IPS DF 6.9 (cell line): ENCODE measurements at regions not wholly inside any gene's neighbourhood (a gene's known extent, or its start where the extent isn't known, plus 50 kb on each side); places are given as distances from the start of the nearest gene placed in this dataset.

ENCODE experiments used
- DNase-seq: peaks from one replicate; pipeline ENCODE4 v3.0.0-alpha.2; 2013; ENCODE audit warnings: low read depth, low spot score
- H3K27ac ChIP-seq: one replicate; pipeline ENCODE4 v1.5.1; 2013; ENCODE audit warnings: low read length, control low read depth
- H3K27me3 ChIP-seq: 2 replicates; pipeline ENCODE4 v1.6.1; 2013; ENCODE audit warnings: mild to moderate bottlenecking, low read length; ENCODE audit not compliant: control insufficient read depth, insufficient read depth
- H3K36me3 ChIP-seq: 2 replicates; pipeline ENCODE4 v1.6.1; 2013; ENCODE audit warnings: low read length; ENCODE audit not compliant: control insufficient read depth, insufficient read depth
- H3K4me1 ChIP-seq: 2 replicates; pipeline ENCODE4 v1.6.1; 2013; ENCODE audit warnings: low read length; ENCODE audit not compliant: control insufficient read depth, insufficient read depth
- H3K4me3 ChIP-seq: 2 replicates; pipeline ENCODE4 v1.5.1; 2013; ENCODE audit warnings: mild to moderate bottlenecking, low read length
- H3K9me3 ChIP-seq: 2 replicates; pipeline ENCODE4 v1.6.1; 2013; ENCODE audit warnings: low read length, inconsistent platforms; ENCODE audit not compliant: control insufficient read depth, insufficient read depth
- WGBS: extraction: QIAGEN DNeasy Blood & Tissue Kit; methylation state at CpG from one replicate; pipeline ENCODE4 v1.1.7; 2013; ENCODE audit warnings: mixed read lengths, missing lambda C conversion rate; ENCODE audit not compliant: insufficient read length, insufficient coverage; 5-methylcytosine and 5-hydroxymethylcytosine counted together

DNA sequence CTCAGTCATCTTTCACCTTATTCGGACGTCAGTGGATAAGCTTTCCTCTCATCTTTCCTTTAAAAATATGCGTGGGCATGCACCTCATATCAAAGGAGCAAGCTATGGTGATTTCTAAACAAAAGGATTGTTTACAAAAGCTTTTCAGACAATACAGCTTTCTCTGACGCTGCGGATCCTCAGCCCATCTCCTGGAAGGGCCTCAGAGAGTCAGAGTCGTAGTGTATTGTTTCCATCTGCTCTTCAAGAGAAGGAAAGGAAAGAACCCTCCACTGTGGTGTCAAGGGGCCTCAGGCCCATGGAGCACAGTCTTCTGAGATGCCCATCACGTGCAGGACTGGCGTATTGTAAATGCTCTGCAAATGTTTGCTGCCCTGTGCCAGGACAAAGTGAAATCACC is 163.4 kb upstream of the MAP1B start:
- Histone ChIP-seq H3K27ac (no peak overlapping the region), H3K4me1 (peaks cover 5% of the 10 kb centered on the region), H3K9me3 (no peaks in the 10 kb centered on the region), H3K4me3 (no peak overlapping the region), H3K36me3 (no peaks in the 10 kb centered on the region), H3K27me3 (no peaks in the 10 kb centered on the region)
- no CpG with 5 or more reads among the region's 8 CpGs for WGBS
- no peak for DNase-seq

DNA sequence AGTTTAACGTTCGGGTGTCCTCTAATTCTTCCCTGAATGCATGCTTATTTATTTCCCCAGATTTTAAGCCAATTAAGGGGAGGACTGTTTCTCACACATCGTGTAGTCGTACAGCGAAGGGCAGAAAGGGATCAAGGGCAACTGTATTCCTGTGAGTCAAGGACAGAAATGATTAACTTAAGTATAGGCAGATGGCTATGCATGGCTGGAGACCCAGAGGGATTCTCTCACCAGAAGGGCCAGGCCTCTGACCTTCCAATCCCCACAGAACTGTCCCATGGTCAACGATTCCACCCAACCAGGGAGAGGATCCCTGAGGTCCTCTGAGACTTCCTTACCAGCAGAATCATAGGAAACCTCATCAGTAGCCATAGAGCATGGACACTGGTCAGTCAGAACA is 161.8 kb upstream of the MAP1B start:
- WGBS: no CpG with 5 or more reads among the region's 6 CpGs
- no peaks in the 10 kb centered on the region for H3K9me3 ChIP-seq
- DNase-seq: no peak
- no peaks in the 10 kb centered on the region for H3K36me3 ChIP-seq
- H3K27me3 ChIP-seq: no peaks in the 10 kb centered on the region
- no peak overlapping the region for H3K27ac ChIP-seq
- H3K4me3 ChIP-seq: no peak overlapping the region
- peaks cover 5% of the 10 kb centered on the region for H3K4me1 ChIP-seq

DNA sequence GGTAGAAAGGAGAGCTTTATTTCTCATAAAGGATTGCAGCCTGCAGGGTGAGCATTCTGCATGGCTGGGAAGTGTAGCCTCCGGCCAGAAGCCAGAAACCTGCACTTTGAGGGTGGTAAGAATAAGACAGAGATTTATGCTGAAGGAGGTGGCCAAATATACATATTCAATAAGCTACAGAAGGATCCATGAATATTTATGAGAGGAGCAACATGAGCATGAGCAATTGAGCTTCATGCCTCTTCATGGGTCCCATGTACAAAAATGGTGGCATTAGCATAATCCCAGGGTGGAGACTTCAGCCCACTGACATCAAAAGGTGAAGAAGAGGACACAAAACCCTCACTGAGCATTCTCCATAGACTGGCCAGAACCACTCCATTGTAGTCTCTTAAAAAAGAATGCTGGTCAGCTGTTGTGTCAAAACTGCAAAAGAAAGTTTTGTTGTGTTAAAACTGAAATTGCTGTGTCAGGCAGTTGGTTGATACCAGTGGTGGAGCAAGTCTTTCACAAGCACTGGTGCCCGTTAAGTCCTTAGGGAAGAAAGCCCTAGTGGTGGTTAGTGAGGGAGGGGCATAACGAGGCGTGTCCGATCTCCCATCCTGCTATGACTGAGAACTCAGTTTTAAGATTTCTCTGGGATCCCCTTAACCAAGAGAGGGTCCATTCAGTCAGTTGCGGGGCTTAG is 160.8 kb upstream of the MAP1B start:
- Histone ChIP-seq H3K4me3 (no peak overlapping the region), H3K27me3 (no peaks in the 10 kb centered on the region), H3K36me3 (no peaks in the 10 kb centered on the region), H3K27ac (no peak overlapping the region), H3K4me1 (peaks cover 5% of the 10 kb centered on the region), H3K9me3 (no peaks in the 10 kb centered on the region)
- no peak for DNase-seq
- no CpG with 5 or more reads among the region's 6 CpGs for WGBS

DNA sequence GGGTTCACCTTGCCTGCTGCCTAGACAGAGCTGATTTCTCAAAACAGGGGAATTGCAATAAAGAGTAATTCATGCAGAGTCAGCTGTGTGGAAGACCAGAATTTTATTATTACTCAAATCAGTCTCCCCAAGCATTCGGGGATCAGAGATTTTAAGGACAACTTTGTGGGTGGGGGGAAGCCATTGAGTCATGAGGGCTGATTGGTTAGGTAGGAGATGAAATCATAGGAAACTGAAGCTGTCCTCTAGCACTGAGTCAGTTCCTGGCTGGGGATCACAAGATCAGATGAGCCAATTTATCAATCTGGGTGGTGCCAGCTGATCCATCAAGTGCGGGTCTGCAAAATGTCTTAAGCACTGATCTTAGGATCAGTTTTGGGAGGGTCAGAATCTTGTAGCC is 159.1 kb upstream of the MAP1B start:
- Histone ChIP-seq H3K36me3 (no peaks in the 10 kb centered on the region), H3K4me1 (peaks cover 5% of the 10 kb centered on the region), H3K9me3 (no peaks in the 10 kb centered on the region; the same call in 1 of the 2 replicates), H3K4me3 (no peak overlapping the region), H3K27ac (no peak overlapping the region), H3K27me3 (no peaks in the 10 kb centered on the region)
- WGBS: no CpG with 5 or more reads among the region's 2 CpGs
- DNase-seq: no peak

DNA sequence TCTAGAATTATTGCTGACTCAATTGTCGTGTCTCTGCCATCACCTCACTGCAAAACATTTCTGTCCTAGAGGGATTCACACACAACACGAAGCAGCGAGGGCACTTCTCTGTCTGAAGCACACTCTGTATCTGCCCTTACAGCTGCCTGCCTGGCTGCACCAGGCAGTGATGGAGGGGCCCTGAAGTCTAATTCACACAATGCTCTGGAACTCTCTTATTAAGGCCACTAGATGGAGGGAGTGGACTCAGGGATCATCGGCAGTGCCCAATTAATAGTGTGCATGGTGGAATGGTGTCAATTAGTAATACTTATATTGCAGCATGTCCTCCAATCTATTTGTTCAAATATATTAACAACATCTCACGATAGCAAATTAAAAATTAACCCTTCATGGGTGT is 157.5 kb upstream of the MAP1B start:
- no peak for DNase-seq
- 0 out of 2 replicates have a peak, but pooled peaks cover 3% of the 10 kb centered on the region for H3K4me1 ChIP-seq
- no CpG with 5 or more reads among the region's 5 CpGs for WGBS
- no peaks in the 10 kb centered on the region for H3K27me3 ChIP-seq
- no peak overlapping the region for H3K4me3 ChIP-seq
- H3K27ac ChIP-seq: no peak overlapping the region
- no peaks in the 10 kb centered on the region; the same call in 1 of the 2 replicates for H3K9me3 ChIP-seq
- no peaks in the 10 kb centered on the region for H3K36me3 ChIP-seq

DNA sequence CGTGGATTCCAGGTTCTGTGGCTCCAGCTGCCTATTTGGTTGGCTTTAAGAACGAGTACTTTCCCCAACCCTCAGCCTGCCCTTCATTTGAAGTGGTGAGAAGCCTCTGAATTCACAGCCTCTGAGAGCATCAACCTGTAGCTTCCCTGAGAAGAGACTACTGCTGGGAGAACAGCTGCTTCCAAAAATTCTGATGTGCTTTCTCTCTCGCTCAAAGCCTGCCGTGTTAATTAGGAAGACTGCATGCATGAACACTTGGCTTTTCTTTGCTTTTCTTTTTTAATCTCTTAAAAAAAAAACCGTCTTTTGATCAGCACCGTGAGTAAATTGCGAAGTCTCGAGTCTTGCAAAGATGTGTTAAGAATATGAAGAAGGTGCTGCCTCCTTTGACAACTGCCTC is 153.4 kb upstream of the MAP1B start:
- DNase-seq: no peak
- H3K27ac ChIP-seq: no peak overlapping the region
- no CpG with 5 or more reads among the region's 8 CpGs for WGBS
- no peaks in the 10 kb centered on the region; the same call in 1 of the 2 replicates for H3K9me3 ChIP-seq
- H3K4me1 ChIP-seq: peaks cover 5% of the 10 kb centered on the region; the same call in 1 of the 2 replicates
- no peak overlapping the region for H3K4me3 ChIP-seq
- no peaks in the 10 kb centered on the region for H3K27me3 ChIP-seq
- no peaks in the 10 kb centered on the region for H3K36me3 ChIP-seq

DNA sequence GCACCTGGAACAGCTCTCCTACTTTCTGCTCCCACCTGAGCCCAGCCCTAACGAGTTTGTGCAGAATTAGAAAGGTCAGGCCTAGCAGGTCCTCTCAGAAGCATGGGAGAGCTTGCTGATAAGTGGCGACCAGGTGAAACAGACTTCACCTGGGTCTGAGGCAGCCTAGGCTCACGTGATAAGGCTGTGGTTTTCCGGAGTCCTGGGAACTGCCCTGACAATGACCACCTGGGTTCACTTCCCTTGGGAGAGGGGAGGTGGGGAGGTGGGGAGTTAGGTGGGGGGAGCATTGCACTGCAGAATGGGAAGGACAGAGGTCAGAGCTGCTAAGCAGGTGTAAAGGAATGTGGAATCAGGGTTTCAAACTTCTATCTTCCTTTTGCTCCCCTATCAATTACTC is 152.9 kb upstream of the MAP1B start:
- no peaks in the 10 kb centered on the region; the same call in 1 of the 2 replicates for H3K9me3 ChIP-seq
- H3K4me3 ChIP-seq: no peak overlapping the region
- H3K36me3 ChIP-seq: no peaks in the 10 kb centered on the region
- DNase-seq: no peak
- no peak overlapping the region for H3K27ac ChIP-seq
- WGBS: no CpG with 5 or more reads among the region's 4 CpGs
- H3K4me1 ChIP-seq: peaks cover 5% of the 10 kb centered on the region; the same call in 1 of the 2 replicates
- H3K27me3 ChIP-seq: no peaks in the 10 kb centered on the region

DNA sequence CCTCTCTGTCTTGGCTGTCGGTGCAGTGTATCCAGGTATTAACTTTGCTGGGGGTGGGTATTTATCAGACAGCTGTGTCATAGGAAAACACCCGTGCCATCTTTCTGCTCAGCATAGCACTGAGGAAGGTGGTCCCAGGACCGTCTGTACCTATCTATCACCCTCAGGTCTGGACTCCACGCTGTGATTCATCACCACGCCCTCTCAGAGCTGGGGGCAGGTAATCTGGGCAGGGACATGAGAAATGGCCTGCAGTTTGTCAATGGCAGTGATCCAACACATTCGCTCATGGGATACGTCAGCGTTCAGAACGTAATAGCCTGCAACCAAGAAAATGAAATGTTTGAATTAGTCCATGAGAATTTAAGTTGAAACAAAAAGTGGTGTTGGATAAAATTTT is 151.6 kb upstream of the MAP1B start:
- no peak for DNase-seq
- Histone ChIP-seq H3K27me3 (no peaks in the 10 kb centered on the region), H3K4me3 (no peak overlapping the region), H3K36me3 (no peaks in the 10 kb centered on the region), H3K27ac (no peak overlapping the region), H3K9me3 (no peaks in the 10 kb centered on the region; the same call in 1 of the 2 replicates), H3K4me1 (peaks cover 5% of the 10 kb centered on the region; the same call in 1 of the 2 replicates)
- WGBS: no CpG with 5 or more reads among the region's 9 CpGs

DNA sequence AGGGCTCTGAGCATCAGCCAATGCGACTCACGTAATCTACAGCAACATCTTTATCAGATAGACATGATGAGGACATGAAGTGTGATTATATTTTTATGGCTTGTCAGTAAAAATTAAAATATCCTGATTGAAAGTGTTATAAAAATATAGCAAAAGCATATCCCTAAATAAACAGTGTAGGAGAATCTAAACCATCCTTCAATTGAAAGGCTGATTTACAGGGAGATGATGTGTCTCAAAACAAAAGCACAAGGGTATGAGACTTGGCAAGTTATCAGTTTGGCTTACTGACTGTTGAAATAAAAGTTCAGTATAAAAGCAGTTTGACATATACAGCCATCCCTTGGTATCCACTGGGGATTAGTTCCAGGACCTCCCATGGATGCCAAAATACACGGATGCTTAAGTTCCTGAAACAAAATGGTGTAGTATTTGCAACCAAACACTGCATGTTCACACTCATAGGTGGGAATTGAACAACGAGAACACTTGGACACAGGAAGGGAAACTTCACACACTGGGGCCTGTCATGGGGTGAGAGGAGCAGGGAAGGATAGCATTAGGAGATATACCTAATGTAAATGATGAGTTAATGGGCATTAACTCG is 149.9 kb upstream of the MAP1B start:
- Histone ChIP-seq H3K4me3 (no peak overlapping the region), H3K4me1 (peaks cover 5% of the 10 kb centered on the region; the same call in 1 of the 2 replicates), H3K9me3 (no peaks in the 10 kb centered on the region; the same call in 1 of the 2 replicates), H3K27ac (no peak overlapping the region), H3K36me3 (no peaks in the 10 kb centered on the region), H3K27me3 (no peaks in the 10 kb centered on the region)
- WGBS: no CpG with 5 or more reads among the region's 5 CpGs
- DNase-seq: no peak

DNA sequence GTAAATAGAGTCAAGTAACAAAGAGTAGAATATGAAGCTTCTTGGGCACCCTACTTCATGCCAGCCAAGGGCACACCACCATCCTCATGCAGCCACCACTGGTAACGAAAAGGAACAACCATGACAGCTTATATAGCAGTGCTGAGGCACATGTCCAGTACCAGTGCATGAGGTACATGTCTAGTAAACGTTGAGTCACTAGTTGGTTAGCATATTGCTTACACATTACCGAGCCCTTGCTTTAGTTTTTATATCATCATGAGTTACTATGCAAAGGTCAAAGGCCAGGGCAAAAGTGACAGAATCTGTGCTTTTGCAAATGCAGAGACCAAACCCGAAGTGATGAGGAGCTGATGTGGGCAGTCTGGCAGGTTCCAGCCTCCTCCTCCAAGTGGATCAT is 147.1 kb upstream of the MAP1B start:
- WGBS: no CpG with 5 or more reads among the region's 4 CpGs
- H3K4me1 ChIP-seq: peaks cover 2% of the 10 kb centered on the region; the same call in 1 of the 2 replicates
- no peak overlapping the region for H3K27ac ChIP-seq
- H3K27me3 ChIP-seq: no peaks in the 10 kb centered on the region
- no peaks in the 10 kb centered on the region for H3K36me3 ChIP-seq
- DNase-seq: no peak
- no peaks in the 10 kb centered on the region for H3K9me3 ChIP-seq
- H3K4me3 ChIP-seq: no peak overlapping the region

DNA sequence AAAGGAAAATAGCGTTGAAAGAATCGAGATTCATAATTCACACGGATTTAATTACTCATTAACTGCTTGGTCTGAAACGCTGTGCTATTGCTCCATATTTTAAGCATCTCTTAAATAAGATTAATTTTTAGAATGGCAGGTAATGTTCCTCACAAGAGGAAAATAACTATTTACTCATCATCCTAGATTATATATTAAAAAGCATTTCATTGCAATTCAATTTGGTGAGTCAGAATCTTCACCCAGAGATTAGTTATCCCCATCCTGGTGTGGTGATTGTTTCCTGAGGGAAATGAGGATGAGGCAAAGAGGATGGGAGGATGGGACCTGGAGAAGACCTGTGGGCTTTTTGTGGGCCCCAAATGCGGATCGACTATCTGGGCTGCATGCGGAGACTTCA is 145.5 kb upstream of the MAP1B start:
- Histone ChIP-seq H3K27me3 (no peaks in the 10 kb centered on the region), H3K4me3 (no peak overlapping the region), H3K27ac (no peak overlapping the region), H3K36me3 (no peaks in the 10 kb centered on the region), H3K9me3 (no peaks in the 10 kb centered on the region), H3K4me1 (no peaks in the 10 kb centered on the region)
- no peak for DNase-seq
- no CpG with 5 or more reads among the region's 7 CpGs for WGBS
